Stimulated activated CD4-positive, alpha-beta T cell treated with anti-CD3 and anti-CD28 coated beads, Interleukin-4, amount 100 ng/mL, for 4 hours (primary cell): ENCODE measurements at regions not wholly inside any gene's neighbourhood (a gene's known extent, or its start where the extent isn't known, plus 50 kb on each side); places are given as distances from the start of the nearest gene placed in this dataset.
"Not testable (repeated sequence)": the region's sequence is repeated elsewhere in the genome, so short reads cannot be mapped to it uniquely, and the experiment has no call there.

Source experiments
- DNase-seq, 2 experiments: peaks; one replicate each; pipeline ENCODE4 v3.0.0-alpha.2; 2020

DNA sequence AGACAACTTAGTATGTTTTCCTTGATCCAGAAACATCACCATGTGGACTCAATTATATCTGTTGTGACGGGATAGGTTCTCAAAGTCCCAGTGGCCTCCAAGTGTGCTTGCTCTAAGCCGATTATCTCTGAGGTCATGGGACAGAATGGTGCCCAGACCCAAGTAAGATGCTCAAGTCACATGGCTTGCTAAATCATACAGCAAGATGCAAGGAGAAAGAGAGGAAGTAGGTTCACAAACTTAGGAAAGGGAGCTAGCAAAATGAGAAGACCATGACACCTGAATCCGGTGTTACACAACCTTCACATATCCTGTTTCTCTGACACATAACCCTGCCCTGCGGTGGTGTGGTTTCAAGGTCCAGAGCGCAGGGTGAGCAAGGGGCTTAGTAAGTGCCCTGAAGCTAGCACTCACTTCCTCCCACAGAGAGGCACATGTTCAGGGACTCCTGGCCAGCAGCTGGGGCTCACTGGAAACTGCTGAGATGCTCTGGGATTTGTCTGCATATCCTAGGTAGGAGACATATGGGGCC is 590.9 kb upstream of the ANKRD30A start:
- DNase-seq: no peak

GRCh38 chr10:36533861-36534260 is 591.5 kb upstream of the ANKRD30A start:
- no peak for DNase-seq

- DNase-seq: no peak
Observed at GRCh38 chr10:36533316-36533715, 592.1 kb upstream of the ANKRD30A start.

- DNase-seq: no peak
Observed at GRCh38 chr10:36531621-36532020, 593.8 kb upstream of the ANKRD30A start.

- DNase-seq: no peak
Observed at GRCh38 chr10:36526033-36526432, 599.4 kb upstream of the ANKRD30A start.

- DNase-seq: not testable (repeated sequence)
Observed at GRCh38 chr10:36524126-36524525, 601.3 kb upstream of the ANKRD30A start.

DNA sequence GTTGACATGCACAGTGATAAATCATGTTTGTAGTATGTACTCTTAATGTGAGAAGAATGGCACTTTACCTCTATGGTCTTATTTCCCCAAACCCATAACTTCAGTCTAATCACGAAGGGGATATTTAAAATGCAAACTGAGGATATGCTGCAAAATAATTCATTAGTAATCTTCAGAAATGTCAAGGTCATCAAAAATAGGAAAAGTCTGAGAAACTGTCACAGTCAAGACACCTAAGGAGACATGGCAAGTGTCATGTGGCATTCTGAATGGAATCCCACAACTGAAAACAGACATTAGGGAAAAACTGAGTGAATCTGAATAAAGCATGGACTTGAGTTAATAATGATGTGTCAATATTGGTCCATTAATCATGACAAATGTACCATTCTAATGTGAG is 605.5 kb upstream of the ANKRD30A start:
- DNase-seq: no peak

DNA sequence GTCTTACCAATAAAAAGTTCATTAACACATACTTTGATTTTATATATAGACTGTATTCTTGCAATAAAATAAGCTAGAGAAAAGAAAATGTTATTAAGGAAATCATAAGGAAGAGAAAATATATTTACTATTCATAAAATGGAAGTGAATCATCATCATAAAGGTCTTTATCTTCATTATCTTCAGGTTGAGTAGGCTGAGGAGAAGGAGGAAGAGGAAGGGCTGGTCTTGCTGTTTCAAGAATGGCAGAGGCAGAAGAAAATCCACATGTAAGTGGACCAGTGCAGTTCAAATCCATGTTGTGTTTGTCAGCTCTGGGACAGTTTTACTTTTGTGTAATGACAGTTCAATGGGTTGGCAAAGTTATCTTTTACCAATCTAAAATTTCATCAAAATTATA is 609.1 kb upstream of the ANKRD30A start:
- no peak for DNase-seq

- DNase-seq: no peak
Observed at GRCh38 chr10:36515319-36515718, 610.1 kb upstream of the ANKRD30A start.

- no peak for DNase-seq
Observed at GRCh38 chr10:36507715-36508114, 617.7 kb upstream of the ANKRD30A start.

DNA sequence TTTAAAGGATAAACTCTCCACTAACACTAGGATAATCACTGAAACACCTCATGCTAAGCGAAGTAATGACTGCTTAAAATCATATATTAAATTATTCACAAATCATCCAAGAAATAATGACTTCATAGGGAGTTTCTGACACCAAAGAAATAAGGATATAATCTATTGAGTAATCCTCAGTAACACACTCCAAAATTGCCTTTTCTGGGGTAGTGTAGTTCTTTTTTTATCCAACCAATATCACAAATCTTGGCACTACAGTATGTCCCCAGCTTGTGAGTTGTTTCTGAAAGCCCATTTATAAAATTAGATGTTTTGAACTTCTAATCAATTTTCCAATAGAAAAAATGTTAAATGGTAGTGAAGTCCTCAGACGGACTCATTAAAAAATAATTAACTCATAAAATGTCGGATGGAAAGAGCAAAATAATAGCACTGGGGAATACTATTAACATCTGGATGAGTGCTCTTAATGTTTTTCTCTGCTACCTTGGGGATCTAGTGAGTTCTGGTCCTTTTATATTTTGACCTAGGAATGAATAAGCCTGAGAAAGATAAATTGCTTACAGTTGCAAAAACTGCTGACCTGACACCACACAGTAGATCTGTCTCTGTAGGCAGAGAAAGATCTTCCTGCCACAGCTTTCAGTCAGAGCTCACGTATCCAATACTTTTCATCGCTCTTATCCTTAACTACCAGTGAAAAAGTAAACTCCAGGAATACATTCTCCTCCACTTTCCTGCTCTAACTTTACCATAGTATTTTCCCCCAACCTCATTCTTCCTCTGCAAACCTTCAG is 618.5 kb upstream of the ANKRD30A start:
- no peak for DNase-seq

GRCh38 chr10:36506261-36506660 is 619.1 kb upstream of the ANKRD30A start:
- no peak for DNase-seq

DNA sequence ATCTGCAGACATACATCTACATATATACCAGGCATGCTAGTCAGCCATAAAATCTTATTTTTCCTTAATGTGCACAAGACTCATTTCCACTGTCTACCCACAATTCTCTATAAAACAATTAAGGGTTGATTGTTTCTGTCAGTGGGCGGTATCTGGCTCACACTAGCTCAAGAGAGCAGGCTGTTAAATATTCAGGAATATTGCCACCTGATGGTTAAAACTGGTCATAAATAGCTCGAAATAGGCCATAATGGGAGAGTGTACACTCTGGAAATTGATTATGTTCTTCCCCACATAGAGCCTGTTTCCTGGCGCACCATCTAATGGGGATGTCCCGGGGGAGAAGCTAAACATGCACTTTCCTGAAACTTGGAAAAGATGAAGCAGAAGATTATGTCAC is 620.6 kb upstream of the ANKRD30A start:
- DNase-seq: no peak

DNA sequence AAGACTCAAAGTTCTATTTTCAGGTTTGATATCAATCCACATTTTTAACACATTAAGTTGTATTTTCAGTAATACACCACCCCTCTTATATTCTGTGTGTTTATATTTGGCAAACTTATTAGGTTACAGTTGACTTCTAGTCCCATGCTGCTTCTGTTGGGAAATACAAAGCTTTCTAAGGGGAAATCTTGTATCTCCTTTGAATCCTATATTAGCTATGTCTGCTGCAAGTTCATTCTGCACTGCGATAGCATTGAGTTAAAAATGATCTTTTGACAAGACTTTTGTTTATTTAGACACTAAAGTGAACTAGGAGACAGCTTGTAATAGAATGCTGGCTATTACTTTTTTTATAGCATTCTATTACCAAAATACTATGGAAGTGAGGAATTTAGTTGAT is 625.1 kb upstream of the ANKRD30A start:
- no peak for DNase-seq

- no peak for DNase-seq
Observed at GRCh38 chr10:36499693-36500092, 625.7 kb upstream of the ANKRD30A start.

DNA sequence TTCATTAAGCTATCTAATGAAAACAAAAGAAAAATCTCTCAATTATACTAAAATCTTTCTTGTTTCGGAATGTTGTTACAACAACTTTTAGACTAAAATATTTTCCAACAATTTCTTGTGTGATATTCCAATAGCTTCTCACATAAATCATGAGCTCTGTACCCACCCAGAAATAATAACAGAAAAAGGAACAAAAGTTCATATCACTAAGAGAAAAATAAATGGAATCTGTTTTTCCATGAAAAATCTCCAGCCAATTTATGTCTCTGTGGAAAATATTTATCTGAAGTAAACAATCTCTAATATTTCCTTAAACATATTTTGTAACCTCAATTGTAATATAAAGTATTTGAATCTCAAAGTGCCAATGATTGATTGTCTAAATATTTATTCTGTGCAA is 628.6 kb upstream of the ANKRD30A start:
- no peak for DNase-seq

DNA sequence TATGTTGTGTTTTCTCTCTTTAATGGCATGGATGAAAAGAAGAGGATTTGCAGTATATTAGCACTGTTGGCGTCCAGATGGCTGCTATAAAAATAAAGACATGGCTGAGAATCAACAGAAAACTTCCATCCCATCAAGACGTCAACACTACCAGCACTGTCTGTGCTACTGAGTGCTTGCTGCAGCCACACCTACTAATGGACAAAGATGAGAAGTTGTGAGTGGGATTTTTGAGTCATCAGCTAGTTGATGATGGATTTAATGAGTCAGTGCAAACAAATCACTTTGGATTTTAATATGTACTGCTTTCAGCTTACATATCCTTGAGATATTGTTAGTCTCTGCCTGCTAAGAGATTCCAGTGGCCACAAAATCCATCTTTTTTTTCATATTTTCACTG is 631.0 kb upstream of the ANKRD30A start:
- DNase-seq: no peak

DNA sequence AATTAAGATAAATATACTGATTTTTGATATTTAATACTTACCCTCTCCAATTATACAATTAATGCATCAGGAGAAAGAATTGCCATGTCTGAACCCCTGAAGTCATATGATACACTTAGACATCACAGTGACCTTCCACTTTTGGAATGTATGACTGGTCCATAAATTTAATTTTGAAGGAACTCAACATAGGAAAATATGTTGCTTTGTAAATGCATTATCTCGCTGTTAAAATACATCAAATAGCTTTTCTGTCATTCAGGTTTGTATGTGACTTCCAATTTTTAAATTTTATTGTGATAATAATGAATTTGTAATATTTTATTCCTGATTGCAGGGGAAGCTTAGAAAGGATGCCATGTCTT is 631.9 kb upstream of the ANKRD30A start:
- no peak for DNase-seq

- DNase-seq: no peak
Observed at GRCh38 chr10:36492590-36493515, 632.5 kb upstream of the ANKRD30A start.

- no peak for DNase-seq
Observed at GRCh38 chr10:36491926-36492325, 633.5 kb upstream of the ANKRD30A start.

- DNase-seq: no peak
Observed at GRCh38 chr10:36489611-36490228, 635.7 kb upstream of the ANKRD30A start.

DNA sequence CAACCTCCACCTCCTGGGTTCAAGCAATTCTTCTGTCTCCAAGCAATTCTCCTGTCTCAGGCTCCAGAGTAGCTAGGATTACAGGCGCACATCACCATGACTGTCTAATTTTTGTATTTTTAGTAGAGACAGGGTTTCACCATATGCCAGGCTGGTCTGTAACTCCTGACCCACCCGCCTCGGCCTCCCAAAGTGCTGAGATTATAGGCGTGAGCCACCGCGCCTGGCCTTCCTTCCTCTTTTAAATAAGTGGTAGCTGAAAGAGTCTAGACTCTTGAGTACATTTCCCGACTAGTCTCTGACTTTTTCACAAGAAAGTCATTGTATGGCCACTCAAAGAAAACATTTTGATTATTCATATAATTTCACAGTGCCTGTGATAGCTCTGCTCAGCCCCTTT is 636.2 kb upstream of the ANKRD30A start:
- no peak for DNase-seq

DNA sequence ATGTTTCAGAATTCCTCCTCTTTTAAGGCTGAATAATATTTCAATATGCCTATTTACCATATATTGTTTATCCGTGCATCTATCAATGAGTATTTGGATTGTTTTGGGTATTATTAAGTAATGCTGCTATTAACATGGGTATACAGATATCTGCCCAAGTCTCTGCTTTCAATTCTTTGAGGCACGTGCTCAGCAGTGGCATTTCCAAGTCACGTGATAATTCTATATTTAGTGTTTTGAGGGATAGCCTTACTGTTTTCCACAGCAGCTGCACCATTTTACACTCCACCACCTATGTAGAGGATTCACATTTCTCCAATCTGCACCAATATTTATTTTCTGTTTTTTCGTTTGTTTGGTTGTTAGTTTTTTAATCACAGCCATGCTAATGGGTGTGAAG is 636.8 kb upstream of the ANKRD30A start:
- DNase-seq: no peak
